DLD1 (cell line): ENCODE measurements at regions not wholly inside any gene's neighbourhood (a gene's known extent, or its start where the extent isn't known, plus 50 kb on each side); places are given as distances from the start of the nearest gene placed in this dataset.

ENCODE experiments used
- in situ Hi-C: cut with HindIII; loops from 2 replicates; pipeline ENCODE4 v1.10.0; 2017; ENCODE audit warnings: low sequenced_read_pairs

DNA sequence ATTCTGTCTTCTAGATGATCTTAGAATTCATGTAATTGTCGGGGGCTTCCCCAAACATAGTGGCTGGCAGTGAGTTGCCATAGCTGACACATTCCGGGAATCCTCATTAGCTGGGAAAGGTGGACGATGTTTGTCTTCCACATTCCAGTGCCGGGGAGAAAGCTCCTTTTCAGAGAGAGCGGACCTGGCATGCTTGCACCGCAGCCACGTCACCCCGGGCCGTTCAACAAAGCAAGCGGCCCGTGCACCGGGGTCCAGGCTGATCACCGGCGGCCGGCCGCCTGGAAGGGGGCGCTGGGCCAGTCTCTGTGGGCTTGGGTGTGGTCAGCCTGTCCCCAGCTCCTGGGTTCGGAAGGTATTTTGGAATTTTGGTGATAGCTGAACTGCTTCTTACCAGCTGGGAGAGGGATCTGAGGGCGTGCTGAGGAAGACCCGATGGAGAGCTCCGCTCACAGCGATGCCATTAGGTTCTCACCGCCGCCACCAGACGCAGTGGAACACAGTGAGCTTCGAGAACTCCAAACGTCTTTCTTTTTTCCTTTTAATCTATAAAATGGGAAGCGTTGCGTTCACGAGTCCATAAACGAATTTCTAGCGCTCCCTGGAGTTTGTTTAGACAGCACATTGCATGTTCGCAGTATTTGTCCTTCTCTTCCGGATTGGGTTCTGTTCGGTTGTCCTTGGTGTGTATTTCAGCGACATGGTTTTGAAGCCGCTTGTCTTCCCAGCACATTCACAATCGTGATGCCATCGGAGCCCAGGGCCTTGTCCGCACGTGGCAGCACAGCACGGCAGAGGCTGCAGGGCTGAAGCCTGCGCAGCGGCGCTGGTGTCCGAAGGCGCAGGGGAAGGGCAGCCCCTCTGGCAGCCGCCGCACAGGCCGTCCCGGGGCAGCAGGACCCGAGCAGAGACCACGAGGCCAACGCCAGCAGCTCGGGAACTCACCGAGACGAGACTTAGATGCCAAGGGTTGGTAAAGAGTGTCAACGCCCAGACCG, 557.6 kb downstream of the QKI start:
- in situ Hi-C loops = no loop called here

- in situ Hi-C loops = no loop called here
Observed at GRCh38 chr6:163970846-163971564, 556.5 kb downstream of the QKI start.

- in situ Hi-C loops = no loop called here
Observed at GRCh38 chr6:163965426-163966348, 551.2 kb downstream of the QKI start.

DNA sequence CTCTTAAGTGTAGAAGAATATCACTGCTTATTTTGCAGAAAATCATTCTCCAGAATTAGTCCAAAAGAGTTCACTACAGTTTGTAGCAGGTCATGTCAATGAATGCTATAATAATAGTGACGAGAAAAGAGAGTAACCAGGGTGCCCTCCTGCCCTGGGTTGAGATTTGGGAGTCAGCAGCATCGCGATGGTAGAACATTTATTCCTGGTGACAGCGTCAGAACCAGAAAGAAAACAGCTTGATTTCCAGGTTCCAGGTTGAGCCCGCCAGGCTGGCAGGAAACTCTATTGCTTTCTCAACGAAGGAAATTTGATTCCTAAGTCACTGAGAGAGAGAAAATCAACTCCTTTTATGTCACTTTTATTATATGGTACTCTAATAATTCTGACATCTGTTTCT, 550.3 kb downstream of the QKI start:
- in situ Hi-C loops = no loop called here

GRCh38 chr6:163963205-163964120, 548.9 kb downstream of the QKI start:
- in situ Hi-C loops = no loop called here

- in situ Hi-C loops = no loop called here
Observed at GRCh38 chr6:163962627-163963117, 548.2 kb downstream of the QKI start.

DNA sequence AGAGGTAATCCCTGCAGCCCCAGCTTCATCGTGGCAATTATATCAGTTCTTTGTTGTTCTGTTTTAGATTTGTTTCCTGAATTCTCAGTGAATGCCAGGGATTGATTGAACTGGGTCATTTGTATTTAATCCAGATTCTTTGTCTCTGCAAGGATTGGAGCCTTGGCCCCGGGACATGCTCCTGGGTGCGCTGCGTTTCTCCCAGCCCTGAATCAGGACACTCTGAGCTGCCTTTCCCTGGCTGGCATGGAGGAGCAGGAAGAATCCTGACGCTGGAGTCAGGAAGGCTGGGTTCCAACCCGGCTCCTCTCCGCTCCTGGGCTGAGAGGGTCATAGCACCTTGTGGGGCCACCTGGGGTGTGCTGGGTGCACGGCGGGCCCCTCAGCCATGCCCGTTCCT, 545.6 kb downstream of the QKI start:
- in situ Hi-C loops = no loop called here

DNA sequence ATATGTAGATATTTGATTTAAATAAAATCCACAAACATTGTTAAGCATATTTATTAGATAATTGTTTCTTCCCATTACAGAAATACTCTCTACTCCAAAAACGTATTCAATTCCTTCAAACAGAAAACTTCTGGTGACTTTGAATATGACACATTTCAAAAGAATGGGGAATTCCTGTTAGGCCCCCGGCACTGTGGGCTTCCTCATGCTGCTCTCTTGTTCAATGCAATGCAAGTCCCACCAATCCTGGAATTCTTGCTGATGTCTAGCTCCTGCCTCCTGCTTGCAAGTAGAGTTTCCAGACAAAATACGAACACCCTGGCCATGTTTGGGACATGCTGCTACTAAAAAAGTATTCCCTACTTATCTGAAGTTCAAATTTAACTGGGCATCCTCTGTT, 544.1 kb downstream of the QKI start:
- in situ Hi-C loops = no loop called here

DNA sequence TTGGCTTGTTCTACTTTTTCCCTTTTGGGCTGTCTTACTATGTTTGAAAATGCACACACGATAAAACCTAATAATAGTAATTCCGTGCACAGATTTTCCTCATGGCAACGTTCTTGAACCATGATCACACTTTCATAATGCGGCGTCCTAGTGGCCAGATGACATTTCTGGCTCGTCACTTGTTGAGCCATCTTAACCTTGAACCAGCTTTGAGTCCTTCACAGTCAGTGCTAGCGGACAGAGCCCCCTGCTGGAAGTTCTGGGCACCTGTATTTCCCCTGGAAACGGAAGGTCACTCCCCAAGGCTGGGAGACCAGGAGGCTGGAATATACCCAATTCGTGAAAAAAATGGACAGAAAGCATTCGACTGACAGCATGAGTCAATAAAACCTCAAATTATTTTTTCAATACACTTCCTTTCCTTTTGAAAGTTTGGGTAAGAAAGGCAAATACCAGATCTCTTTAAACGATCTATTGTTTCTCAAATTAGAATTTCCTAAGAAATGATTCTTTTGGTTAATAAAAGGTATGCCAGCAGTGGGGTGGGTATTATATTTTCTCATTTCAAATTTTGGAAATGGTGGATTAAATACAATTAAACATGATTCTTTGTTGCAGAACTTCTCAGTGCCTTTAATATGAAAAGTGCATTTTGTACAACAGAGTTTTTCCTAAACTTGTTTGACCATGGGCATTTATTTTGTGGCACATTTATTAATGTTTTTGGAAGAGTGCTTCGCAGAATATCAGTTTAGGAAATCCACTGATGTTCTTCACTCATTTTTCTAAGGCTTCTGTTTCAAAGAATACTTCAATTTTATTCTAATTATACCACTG, 542.3 kb downstream of the QKI start:
- in situ Hi-C loops = no loop called here

GRCh38 chr6:163955756-163956155, 541.2 kb downstream of the QKI start:
- in situ Hi-C loops = no loop called here

GRCh38 chr6:163955096-163955495, 540.6 kb downstream of the QKI start:
- in situ Hi-C loops = no loop called here

GRCh38 chr6:163954088-163954775, 539.7 kb downstream of the QKI start:
- in situ Hi-C loops = no loop called here

- in situ Hi-C loops = no loop called here
Observed at GRCh38 chr6:163952005-163952404, 537.5 kb downstream of the QKI start.

DNA sequence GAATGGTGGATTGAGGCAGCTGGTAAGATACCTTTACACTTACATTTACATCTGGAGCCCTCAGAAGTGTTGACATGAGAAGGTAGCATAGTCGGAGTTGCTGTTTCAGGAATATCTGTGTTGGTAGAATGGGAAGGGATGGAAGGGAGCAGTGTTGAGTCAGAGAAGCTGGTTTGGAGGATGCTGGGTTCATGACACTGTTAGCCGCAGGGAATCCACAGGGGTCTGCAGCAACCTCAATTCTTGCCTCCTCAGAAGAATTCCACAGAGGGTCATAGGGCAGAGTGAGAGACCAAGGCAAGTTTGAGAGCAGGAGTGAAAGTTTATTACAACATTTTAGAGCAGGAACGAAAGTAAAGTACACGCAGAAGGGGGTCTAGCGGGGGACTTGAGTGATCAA, 536.8 kb downstream of the QKI start:
- in situ Hi-C loops = no loop called here

DNA sequence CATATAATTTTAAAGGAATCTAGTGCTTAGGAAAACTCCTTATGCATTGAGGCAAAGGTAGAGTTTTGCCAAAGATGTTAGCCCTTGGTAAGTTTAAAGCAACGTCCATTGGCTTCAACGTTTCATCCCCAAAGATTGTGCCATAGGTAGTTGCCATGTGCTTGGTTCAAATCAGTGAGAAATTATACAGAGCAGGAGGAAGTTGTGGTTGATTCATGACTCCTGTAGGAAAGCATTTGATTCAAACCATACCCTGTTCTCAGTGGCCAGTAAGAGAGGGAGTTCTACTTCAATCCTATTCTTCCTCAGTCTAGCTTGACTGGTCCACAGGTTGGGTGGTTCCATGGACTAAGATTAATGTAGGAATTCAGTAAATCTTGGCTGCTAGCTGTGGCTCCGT, 535.6 kb downstream of the QKI start:
- in situ Hi-C loops = no loop called here

DNA sequence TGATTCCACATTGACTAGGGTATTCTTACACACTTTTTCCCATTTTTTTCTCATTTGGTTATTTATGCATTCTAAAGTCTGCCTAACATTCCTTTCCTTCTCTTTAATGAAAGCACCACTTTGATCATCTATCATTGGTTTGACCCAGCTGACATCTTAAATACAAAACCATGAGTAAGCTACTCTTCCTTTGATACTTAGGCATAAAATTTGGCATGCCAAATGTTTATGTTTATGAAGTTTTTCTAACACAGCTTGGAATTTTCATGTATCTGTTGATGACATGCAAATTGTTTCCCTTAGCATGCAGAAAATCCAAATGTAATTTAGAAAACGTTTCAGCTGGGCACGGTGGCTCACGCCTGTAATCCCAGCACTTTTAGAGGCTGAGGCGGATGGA, 534.9 kb downstream of the QKI start:
- in situ Hi-C loops = no loop called here

DNA sequence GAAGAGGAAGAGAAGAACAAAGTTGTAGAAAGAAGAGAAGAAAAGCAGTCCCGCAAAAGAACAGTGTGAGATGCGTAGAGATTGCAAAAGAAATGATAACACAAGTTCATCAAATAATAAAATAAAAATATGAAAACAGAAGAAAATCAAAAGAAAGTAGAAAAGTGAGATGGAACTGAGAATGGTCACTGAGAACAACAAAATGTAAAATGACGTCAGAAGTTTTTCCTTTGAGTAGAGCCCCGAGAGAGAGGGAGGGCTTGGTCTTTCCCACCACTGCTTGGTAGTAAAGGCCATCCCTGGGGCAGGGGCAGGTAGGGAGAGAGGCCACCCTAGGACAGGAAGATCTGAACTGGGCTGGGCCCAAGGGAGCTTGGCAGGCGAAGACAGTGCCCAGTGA, 533.7 kb downstream of the QKI start:
- in situ Hi-C loops = no loop called here

DNA sequence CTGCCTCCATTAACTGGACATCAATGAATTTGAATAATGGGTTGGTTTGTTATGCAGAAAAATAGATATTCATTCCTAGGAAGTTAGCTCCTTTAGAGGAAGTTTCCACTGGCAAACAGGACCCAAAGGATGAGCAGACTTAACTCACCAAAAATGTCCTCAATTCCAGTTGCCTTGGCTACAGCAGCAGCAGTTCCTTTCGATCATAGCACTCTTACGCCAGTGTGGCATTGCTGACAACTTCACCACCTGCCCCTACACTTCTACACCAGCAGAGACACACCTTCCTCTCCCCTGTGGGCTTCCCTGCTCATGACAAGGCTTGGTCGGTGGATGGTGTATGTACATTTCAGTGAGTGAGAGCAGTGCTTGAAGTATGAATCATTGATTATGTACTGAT, 532.8 kb downstream of the QKI start:
- in situ Hi-C loops = no loop called here
